HFFc6 (cell line): ENCODE measurements at regions not wholly inside any gene's neighbourhood (a gene's known extent, or its start where the extent isn't known, plus 50 kb on each side); places are given as distances from the start of the nearest gene placed in this dataset.

Experiments
- DNase-seq: peaks from one replicate; pipeline ENCODE4 v3.0.0-alpha.2; 2018
- H3K27ac Mint-ChIP-seq: 2 replicates; pipeline ENCODE4 v1.8.0; 2020; ENCODE audit warnings: mild to moderate bottlenecking, mixed read lengths
- H3K27me3 Mint-ChIP-seq: 2 replicates; pipeline ENCODE4 v1.8.0; 2021; ENCODE audit warnings: mild to moderate bottlenecking, moderate library complexity, mixed read lengths; ENCODE audit not compliant: insufficient read depth
- H3K36me3 Mint-ChIP-seq: 2 replicates; pipeline ENCODE4 v1.8.0; 2021; ENCODE audit warnings: low read depth, mixed read lengths
- H3K4me1 Mint-ChIP-seq: 2 replicates; pipeline ENCODE4 v1.8.0; 2020; ENCODE audit warnings: low read depth, mixed read lengths
- H3K4me3 Mint-ChIP-seq: 2 replicates; pipeline ENCODE4 v1.8.0; 2020; ENCODE audit warnings: mild to moderate bottlenecking, moderate library complexity, mixed read lengths
- H3K9me3 Mint-ChIP-seq: 2 replicates; pipeline ENCODE4 v1.8.0; 2020; ENCODE audit warnings: mild to moderate bottlenecking, mixed read lengths
- TF ChIP-seq, protein P1 (sequence below): fragments of 200-600 bp; sonication (generic); IDR thresholded peaks from 2 replicates; pipeline ENCODE4 v1.5.0; 2021; ENCODE audit warnings: antibody characterized with exemption, mild to moderate bottlenecking

DNA sequence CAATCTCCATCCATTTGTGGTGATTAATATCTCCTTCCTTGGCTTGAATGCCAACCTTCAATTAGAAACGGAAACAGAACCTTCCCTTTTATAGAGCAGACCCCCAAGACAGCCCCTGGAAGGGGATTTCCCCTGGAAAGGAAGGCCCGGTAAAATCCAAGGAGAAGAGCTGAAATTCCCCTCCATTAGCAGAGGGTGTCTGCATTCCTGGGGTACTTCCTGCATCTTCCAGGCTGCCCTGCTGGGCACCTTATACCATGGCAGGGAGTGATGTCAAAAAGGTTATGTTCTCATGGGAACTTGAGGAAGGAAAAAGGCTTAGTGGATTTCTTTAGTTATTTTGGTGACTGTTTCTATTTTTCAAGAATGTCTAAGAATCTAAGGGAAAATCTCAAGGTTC is 116.7 kb upstream of the NEO1 start:
- TF ChIP-seq, protein P1, sequence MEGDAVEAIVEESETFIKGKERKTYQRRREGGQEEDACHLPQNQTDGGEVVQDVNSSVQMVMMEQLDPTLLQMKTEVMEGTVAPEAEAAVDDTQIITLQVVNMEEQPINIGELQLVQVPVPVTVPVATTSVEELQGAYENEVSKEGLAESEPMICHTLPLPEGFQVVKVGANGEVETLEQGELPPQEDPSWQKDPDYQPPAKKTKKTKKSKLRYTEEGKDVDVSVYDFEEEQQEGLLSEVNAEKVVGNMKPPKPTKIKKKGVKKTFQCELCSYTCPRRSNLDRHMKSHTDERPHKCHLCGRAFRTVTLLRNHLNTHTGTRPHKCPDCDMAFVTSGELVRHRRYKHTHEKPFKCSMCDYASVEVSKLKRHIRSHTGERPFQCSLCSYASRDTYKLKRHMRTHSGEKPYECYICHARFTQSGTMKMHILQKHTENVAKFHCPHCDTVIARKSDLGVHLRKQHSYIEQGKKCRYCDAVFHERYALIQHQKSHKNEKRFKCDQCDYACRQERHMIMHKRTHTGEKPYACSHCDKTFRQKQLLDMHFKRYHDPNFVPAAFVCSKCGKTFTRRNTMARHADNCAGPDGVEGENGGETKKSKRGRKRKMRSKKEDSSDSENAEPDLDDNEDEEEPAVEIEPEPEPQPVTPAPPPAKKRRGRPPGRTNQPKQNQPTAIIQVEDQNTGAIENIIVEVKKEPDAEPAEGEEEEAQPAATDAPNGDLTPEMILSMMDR, result no peak
- DNase-seq, result no peak
- Mint-ChIP-seq H3K9me3 (0 out of 2 replicates have a peak, but pooled peaks cover 8% of the 10 kb centered on the region), H3K36me3 (no peaks in the 10 kb centered on the region), H3K27ac (no peak overlapping the region), H3K4me1 (no peaks in the 10 kb centered on the region), H3K27me3 (peaks cover 6% of the 10 kb centered on the region), H3K4me3 (no peak overlapping the region)

DNA sequence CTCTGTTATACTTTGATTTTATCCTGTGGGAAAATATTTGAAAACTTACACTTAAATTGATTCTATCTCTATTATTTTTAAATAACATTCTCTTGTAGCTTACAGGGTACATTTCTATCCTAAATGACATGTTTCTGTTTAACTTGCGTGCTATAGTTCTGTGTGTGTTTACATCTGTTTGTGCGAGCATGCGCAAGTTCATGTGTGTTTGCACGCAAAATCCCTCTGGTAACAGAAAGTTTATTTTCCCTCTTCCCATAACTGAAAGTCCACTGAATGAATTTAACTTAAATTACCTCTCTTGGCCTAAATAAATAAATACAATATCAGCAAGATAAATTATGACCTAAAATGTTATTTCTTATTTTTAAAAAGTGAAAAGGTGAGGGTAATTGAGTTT is 117.3 kb upstream of the NEO1 start:
- no peak overlapping the region for H3K4me3 Mint-ChIP-seq
- no peak overlapping the region for H3K27ac Mint-ChIP-seq
- DNase-seq, result no peak
- H3K36me3 Mint-ChIP-seq, result no peaks in the 10 kb centered on the region
- TF ChIP-seq, protein P1, result no peak
- H3K4me1 Mint-ChIP-seq, result no peaks in the 10 kb centered on the region
- 0 out of 2 replicates have a peak, but pooled peaks cover 8% of the 10 kb centered on the region for H3K9me3 Mint-ChIP-seq
- peaks cover 6% of the 10 kb centered on the region for H3K27me3 Mint-ChIP-seq

DNA sequence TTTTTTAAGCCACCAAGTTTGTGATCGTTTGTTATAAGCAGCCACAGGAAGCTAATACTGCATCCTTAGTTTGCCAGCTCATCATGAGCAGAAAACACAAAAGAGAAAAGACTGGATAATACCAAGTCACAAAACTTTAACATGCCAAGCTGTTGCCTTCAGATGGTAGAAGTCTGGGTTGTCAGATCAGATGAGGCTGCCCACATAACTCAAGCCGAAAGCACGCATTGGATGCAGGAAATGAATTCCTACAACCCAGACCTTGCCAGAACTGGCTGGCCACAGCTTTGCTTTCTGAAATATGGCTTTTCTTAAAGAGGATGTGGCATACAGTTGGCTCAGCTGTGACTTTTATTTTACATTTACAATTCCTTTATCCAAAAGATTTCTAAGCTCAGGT is 118.3 kb upstream of the NEO1 start:
- no peaks in the 10 kb centered on the region for H3K36me3 Mint-ChIP-seq
- no peak overlapping the region for H3K4me3 Mint-ChIP-seq
- H3K27me3 Mint-ChIP-seq, result peaks cover 6% of the 10 kb centered on the region
- 0 out of 2 replicates have a peak, but pooled peaks cover 8% of the 10 kb centered on the region for H3K9me3 Mint-ChIP-seq
- TF ChIP-seq, protein P1, result no peak
- no peak for DNase-seq
- H3K27ac Mint-ChIP-seq, result no peak overlapping the region
- no peaks in the 10 kb centered on the region for H3K4me1 Mint-ChIP-seq

DNA sequence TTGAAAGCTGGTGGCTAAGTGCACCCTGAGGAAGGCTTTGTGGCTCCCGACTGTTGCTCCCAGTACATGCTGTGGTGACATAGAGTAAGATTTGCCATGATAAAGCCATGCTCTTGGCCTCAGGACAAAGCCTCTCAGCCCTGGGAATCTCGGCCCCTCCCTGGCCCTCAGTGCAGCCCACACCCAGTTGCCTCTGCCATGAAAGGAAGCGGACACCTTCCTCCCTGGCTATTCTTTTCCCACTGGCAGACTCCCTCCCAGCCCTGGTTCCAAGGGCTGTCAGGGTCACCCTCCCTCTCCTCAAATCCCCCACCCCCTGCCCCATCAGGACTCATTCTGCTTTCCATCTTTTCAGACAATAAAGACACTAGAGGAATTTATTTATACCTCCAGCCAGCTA is 119.8 kb upstream of the NEO1 start:
- Mint-ChIP-seq H3K27me3 (peaks cover 3% of the 10 kb centered on the region; the same call in 1 of the 2 replicates), H3K36me3 (no peaks in the 10 kb centered on the region), H3K27ac (no peak overlapping the region), H3K9me3 (0 out of 2 replicates have a peak, but pooled peaks cover 8% of the 10 kb centered on the region), H3K4me3 (no peak overlapping the region), H3K4me1 (no peaks in the 10 kb centered on the region)
- no peak for DNase-seq
- TF ChIP-seq, protein P1, result no peak

DNA sequence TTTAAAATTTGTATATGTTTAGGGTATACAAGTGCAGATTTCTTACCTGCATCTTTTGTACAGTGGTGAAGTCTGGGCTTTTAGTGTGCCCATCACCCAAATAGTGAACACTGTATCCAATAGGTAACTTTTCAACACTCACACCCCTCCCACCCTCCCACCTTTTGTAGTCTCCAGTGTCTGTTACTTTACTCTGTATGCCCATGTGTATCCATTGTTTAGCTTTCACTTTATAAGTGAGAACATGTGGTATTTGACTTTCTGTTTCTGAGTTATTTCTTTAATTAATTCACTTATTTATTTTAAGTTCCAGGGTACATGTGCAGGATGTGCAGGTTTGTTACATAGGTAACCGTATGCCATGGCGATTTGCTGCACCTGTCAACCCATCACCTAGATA is 124.8 kb upstream of the NEO1 start:
- no peak overlapping the region for H3K27ac Mint-ChIP-seq
- H3K4me3 Mint-ChIP-seq, result no peak overlapping the region
- peaks cover 2% of the 10 kb centered on the region; the same call in 1 of the 2 replicates for H3K27me3 Mint-ChIP-seq
- H3K4me1 Mint-ChIP-seq, result no peaks in the 10 kb centered on the region
- H3K9me3 Mint-ChIP-seq, result no peaks in the 10 kb centered on the region
- TF ChIP-seq, protein P1, result no peak
- no peaks in the 10 kb centered on the region for H3K36me3 Mint-ChIP-seq
- no peak for DNase-seq

DNA sequence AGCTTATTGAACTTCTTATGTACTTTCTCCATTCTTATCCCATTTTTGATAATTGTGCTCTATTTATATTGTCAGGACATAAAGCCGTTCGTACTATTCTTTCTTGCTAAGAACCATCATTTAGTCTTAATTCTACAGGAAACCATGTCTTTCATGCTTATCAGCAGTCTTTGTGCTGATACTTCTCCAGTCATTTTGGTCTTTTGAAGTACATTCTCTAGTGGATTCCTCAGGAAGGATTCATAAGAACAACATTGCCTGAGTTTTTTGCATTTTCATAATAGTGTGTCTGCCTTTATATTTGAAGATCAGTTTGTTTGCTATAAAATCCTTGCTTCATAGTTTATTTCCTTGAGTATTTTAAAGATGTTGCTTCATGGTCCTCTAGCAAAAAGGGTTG is 126.6 kb upstream of the NEO1 start:
- Mint-ChIP-seq H3K36me3 (no peaks in the 10 kb centered on the region), H3K4me1 (no peaks in the 10 kb centered on the region), H3K9me3 (no peaks in the 10 kb centered on the region), H3K27ac (no peak overlapping the region), H3K27me3 (peaks cover 2% of the 10 kb centered on the region; the same call in 1 of the 2 replicates), H3K4me3 (no peak overlapping the region)
- no peak for DNase-seq
- TF ChIP-seq, protein P1, result no peak
